ENCODE measurements at regions not wholly inside any gene's neighbourhood (a gene's known extent, or its start where the extent isn't known, plus 50 kb on each side); places are given as distances from the start of the nearest gene placed in this dataset.

DNA sequence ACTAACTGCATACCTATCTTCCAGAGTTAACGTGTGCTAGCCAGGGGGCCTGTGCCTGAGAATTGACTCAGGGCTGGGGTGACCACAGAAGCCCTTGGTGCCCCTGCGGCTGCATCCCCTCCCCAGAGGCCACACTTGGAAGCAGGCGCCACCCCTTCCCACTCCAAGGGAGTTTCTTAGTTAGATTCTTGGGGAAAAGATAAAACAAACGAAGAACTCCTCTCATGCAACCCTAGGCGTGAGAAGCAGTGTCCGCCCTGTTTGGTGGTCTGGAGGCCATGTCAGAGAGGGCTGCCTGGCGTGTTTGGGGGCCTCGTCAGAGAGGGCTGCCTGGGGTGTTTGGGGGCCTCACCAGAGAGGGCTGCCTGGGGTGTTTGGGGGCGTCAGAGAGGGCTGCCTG is 50.3 kb upstream of the HGFAC start:
- Histone ChIP-seq H3K4me2 (no peak overlapping the region), H3K27me3 (ENCODE audit: insufficient read depth, low read depth) (no peaks in the 10 kb centered on the region), H4K20me1 (ENCODE audit: insufficient read depth) (no peaks in the 10 kb centered on the region), H3K4me3 (IDR thresholded peaks at IDR 0.05; ENCODE audit: insufficient read depth, low read depth, low read length) (no peak overlapping the region), H3K36me3 (ENCODE audit: insufficient read depth) (no peaks in the 10 kb centered on the region), H3K27ac (no peak overlapping the region), H3K79me2 (ENCODE audit: insufficient read depth, low read depth) (no peaks in the 10 kb centered on the region), H2AFZ (ENCODE audit: low read depth) (no peak overlapping the region), H3K4me1 (ENCODE audit: low read depth, poor library complexity, severe bottlenecking) (no peaks in the 10 kb centered on the region), H3K9ac (no peak overlapping the region)
- no peak for TF ChIP-seq CTCF (conservative IDR thresholded peaks at IDR 0.05; ENCODE audit: low read depth, low read length)
